ENCODE measurements at regions not wholly inside any gene's neighbourhood (a gene's known extent, or its start where the extent isn't known, plus 50 kb on each side); places are given as distances from the start of the nearest gene placed in this dataset.

DNA sequence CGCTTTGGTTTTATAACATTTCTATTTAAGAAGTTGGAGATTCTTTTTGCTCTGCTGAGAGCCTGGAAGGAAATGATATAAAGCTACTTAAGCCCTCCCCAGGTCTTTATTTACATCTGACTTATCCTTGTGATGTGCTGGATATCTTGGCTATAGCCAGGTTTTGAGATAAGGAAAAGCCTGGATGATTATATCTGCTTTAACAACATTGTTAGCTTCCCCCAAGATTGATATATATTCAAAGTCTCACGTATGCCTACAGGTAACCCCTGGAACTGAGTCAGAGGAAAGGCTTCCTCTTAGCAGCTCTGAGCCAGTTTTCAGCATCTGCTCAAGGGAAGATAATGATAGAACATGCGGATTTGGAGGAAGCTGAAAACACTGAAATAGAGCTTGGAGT is 61.5 kb upstream of the CRBN start:
- TF ChIP-seq POLR2A (IDR thresholded peaks at IDR 0.05) (no peak), CTCF (IDR thresholded peaks at IDR 0.05) (no peak)
